MM.1S (cell line): ENCODE measurements at regions not wholly inside any gene's neighbourhood (a gene's known extent, or its start where the extent isn't known, plus 50 kb on each side); places are given as distances from the start of the nearest gene placed in this dataset.

Experiments
- DNase-seq: peaks from one replicate; pipeline ENCODE4 v3.0.0-alpha.2; 2015
- H2AFZ ChIP-seq: fragments of 300-600 bp; sonication (generic); 2 replicates; pipeline ENCODE4 v1.6.0; 2016; ENCODE audit warnings: antibody characterized with exemption, low read length
- H3F3A ChIP-seq: fragments of 300-600 bp; sonication (generic); 2 replicates; pipeline ENCODE4 v1.6.1; 2016; ENCODE audit warnings: mild to moderate bottlenecking, antibody characterized with exemption, low read length, moderate library complexity, mixed read lengths; ENCODE audit not compliant: insufficient read depth
- H3K27ac ChIP-seq: fragments of 300-600 bp; sonication (generic); 2 replicates; pipeline ENCODE4 v1.5.1; 2016; ENCODE audit warnings: mild to moderate bottlenecking, low read length
- H3K27me3 ChIP-seq: fragments of 300-600 bp; sonication (generic); replicated peaks from 2 replicates; pipeline ENCODE4 v1.6.0; 2016; ENCODE audit warnings: low read length; ENCODE audit not compliant: insufficient read depth
- H3K36me3 ChIP-seq: fragments of 300-600 bp; sonication (generic); replicated peaks from 2 replicates; pipeline ENCODE4 v1.6.1; 2016; ENCODE audit warnings: mild to moderate bottlenecking, low read length, mixed read lengths; ENCODE audit not compliant: insufficient read depth
- H3K4me1 ChIP-seq: fragments of 300-600 bp; sonication (generic); 2 replicates; pipeline ENCODE4 v1.6.1; 2016; ENCODE audit warnings: low read length, mixed read lengths
- H3K4me2 ChIP-seq: fragments of 300-600 bp; sonication (generic); 2 replicates; pipeline ENCODE4 v1.6.0; 2016; ENCODE audit warnings: low read depth, low read length
- H3K4me3 ChIP-seq: fragments of 300-600 bp; sonication (generic); 2 replicates; pipeline ENCODE4 v1.5.1; 2016; ENCODE audit warnings: low read length, mixed read lengths
- H3K79me2 ChIP-seq: fragments of 300-600 bp; sonication (generic); 2 replicates; pipeline ENCODE4 v1.6.1; 2016; ENCODE audit warnings: mixed run types, low read length, mixed read lengths
- H3K9ac ChIP-seq: fragments of 300-600 bp; sonication (generic); 2 replicates; pipeline ENCODE4 v1.6.1; 2016; ENCODE audit warnings: low read length, mixed read lengths
- H3K9me2 ChIP-seq: fragments of 300-600 bp; sonication (generic); replicated peaks from 2 replicates; pipeline ENCODE4 v1.6.1; 2016; ENCODE audit warnings: mild to moderate bottlenecking, low read length, mixed read lengths; ENCODE audit not compliant: insufficient read depth
- H3K9me3 ChIP-seq: fragments of 300-600 bp; sonication (generic); replicated peaks from 2 replicates; pipeline ENCODE4 v1.6.1; 2016; ENCODE audit warnings: mild to moderate bottlenecking, low read length, mixed read lengths; ENCODE audit not compliant: insufficient read depth
- H4K20me1 ChIP-seq: fragments of 300-600 bp; sonication (generic); 2 replicates; pipeline ENCODE4 v1.6.1; 2016; ENCODE audit warnings: mild to moderate bottlenecking, low read length, moderate library complexity, mixed read lengths; ENCODE audit not compliant: insufficient read depth
- CTCF ChIP-seq: fragments of 300-600 bp; sonication (generic); IDR thresholded peaks from 2 replicates; pipeline ENCODE4 v1.5.1; 2016; ENCODE audit warnings: antibody characterized with exemption, low read length, mixed read lengths
- EZH2 ChIP-seq: fragments of 300-600 bp; sonication (generic); optimal IDR thresholded peaks from 2 replicates; pipeline ENCODE3; 2017; ENCODE audit warnings: low read depth, mild to moderate bottlenecking, antibody characterized with exemption, low read length, mixed read lengths
- EZH2phosphoT487 ChIP-seq: fragments of 300-600 bp; sonication (generic); IDR thresholded peaks from 2 replicates; pipeline ENCODE4 v1.6.1; 2018; ENCODE audit warnings: antibody characterized with exemption, low read length

GRCh38 chr18:30927042-30927441 lies 115.5 kb downstream of the DSC3 start:
- Histone ChIP-seq H3K27ac (no peak overlapping the region), H3K9me2 (no peaks in the 10 kb centered on the region), H3K4me2 (no peak overlapping the region), H3K27me3 (no peaks in the 10 kb centered on the region), H3K9me3 (no peaks in the 10 kb centered on the region), H3K4me1 (no peaks in the 10 kb centered on the region), H3K36me3 (no peaks in the 10 kb centered on the region), H3K79me2 (no peaks in the 10 kb centered on the region), H4K20me1 (no peaks in the 10 kb centered on the region), H3K4me3 (no peak overlapping the region), H3F3A (no peaks in the 10 kb centered on the region), H2AFZ (no peak overlapping the region), H3K9ac (no peak overlapping the region)
- TF ChIP-seq EZH2: no peak
- no peak for TF ChIP-seq EZH2phosphoT487
- no peak for TF ChIP-seq CTCF
- DNase-seq: no peak

GRCh38 chr18:30925795-30926194 lies 116.7 kb downstream of the DSC3 start:
- Histone ChIP-seq H2AFZ (no peak overlapping the region), H3K27me3 (no peaks in the 10 kb centered on the region)

GRCh38 chr18:30920757-30921156 lies 121.8 kb downstream of the DSC3 start:
- Histone ChIP-seq H3K27ac (no peak overlapping the region), H3K9ac (no peak overlapping the region), H3F3A (no peaks in the 10 kb centered on the region), H3K36me3 (no peaks in the 10 kb centered on the region), H3K27me3 (no peaks in the 10 kb centered on the region), H3K9me2 (no peaks in the 10 kb centered on the region), H2AFZ (no peak overlapping the region), H3K9me3 (no peaks in the 10 kb centered on the region), H3K79me2 (no peaks in the 10 kb centered on the region), H4K20me1 (no peaks in the 10 kb centered on the region), H3K4me1 (no peaks in the 10 kb centered on the region), H3K4me2 (no peak overlapping the region), H3K4me3 (no peak overlapping the region)
- TF ChIP-seq EZH2phosphoT487: no peak
- no peak for TF ChIP-seq EZH2
- TF ChIP-seq CTCF: no peak
- no peak for DNase-seq

More at GRCh38 chr18:30925795-30926194, 116.7 kb downstream of the DSC3 start:
- H3K9ac ChIP-seq: no peak overlapping the region
- no peaks in the 10 kb centered on the region for H3K9me3 ChIP-seq
- no peak overlapping the region for H3K4me2 ChIP-seq
- H3K79me2 ChIP-seq: no peaks in the 10 kb centered on the region
- no peaks in the 10 kb centered on the region for H3K4me1 ChIP-seq
- H3K4me3 ChIP-seq: no peak overlapping the region
- TF ChIP-seq EZH2 (no peak), CTCF (no peak), EZH2phosphoT487 (no peak)
- H3F3A ChIP-seq: no peaks in the 10 kb centered on the region
- H3K36me3 ChIP-seq: no peaks in the 10 kb centered on the region
- no peak for DNase-seq
- no peaks in the 10 kb centered on the region for H3K9me2 ChIP-seq
- H3K27ac ChIP-seq: no peak overlapping the region
- no peaks in the 10 kb centered on the region for H4K20me1 ChIP-seq
